ENCODE measurements at regions not wholly inside any gene's neighbourhood (a gene's known extent, or its start where the extent isn't known, plus 50 kb on each side); places are given as distances from the start of the nearest gene placed in this dataset.
"Not testable (repeated sequence)": the region's sequence is repeated elsewhere in the genome, so short reads cannot be mapped to it uniquely, and the experiment has no call there.

DNA sequence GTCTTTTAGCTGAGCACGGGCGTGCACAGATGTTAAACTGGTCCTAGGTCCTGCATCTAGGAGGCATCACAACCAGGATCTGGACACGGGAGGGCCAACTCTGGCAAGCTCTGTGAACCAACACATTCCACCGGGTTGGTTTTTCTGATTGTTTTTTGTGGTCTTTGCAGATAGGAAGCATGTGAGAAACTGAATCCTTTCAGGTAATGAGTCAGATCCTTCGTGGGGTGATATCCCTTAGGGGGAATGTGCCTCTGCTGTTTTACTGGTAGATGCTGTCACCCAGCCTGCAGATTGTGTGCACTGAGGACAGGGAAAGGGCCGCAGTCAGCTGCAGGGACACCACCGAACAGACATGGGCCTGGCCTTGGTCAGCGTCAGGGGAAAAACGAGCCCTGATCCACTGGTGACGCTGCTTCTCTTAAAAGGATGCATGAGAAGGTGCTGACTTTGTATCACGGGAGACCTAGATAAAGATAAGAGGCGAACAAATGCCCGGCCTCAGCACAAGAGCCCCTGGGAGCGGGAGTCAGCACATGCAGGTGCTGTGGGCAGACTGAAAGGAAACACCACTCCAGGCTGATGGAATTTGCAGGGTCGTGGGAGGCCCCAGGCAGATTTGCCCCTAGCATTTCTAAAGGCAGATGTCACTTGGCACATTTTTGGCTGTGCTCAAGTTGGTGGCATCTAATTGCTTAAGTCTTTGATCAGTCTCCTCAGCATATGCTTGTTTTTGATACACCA is 51.1 kb downstream of the DOP1B start:
- in situ Hi-C loops (cut with MboI; ENCODE audit: low sequenced_read_pairs), result no loop called here

DNA sequence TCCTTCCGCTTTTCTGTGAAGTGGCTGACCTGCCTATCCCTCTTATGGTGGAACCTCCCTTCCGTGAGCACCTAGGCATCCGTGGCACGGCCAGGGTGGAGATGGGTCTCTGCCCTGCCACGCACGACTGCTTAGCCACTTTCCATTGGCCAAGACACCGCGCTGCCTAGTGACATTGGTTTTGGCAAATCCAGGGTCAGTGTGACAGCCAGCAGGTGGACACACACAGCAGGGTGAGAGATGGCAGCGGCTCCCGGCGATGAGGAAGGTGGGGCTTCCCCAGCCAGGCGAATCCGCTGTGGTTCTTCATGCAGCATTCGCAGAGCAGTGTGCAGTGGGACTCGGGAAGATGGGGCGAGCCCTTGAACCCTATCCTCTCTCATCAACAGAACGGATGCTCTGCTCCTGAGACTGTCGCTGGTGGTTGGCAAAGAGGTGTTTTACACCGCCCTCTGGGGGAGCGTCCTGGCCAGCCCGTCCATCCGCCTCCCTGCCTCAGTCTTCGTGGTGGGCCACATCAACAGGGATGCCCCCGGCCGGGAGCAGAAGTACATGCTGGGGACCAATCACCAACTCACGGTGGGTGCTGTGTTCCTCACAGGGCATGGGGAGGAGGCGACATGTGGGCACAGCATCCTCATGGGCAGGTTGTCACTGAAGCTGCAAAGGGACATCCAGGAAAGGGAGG is 51.8 kb downstream of the DOP1B start:
- in situ Hi-C loops (cut with MboI; ENCODE audit: low sequenced_read_pairs), result no loop called here

DNA sequence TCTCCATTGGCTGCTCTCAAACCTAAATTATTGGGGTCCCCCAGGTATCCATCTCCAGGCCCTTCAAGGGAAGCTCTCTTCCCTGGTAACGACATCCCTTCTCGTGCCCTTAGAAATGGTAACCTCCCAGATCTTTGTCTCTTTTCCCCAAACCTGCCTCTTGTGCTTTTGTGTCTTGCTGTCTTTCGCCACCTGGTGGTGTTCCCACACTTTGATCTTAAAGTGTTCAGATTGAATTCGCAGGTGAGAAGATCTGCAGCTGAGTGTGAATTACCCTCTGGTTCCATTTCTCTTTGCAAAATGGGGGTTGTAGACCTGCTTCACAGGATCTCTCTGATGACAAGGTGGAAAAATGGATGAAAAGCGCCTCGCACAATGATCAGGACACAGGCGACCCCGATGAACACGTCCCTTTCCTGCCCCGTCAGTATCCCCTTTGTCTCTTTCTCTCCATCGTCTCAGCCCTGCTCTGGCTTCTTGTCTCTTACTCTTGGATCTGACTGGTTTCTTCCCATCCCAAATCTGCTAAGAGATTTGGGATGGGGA is 53.1 kb downstream of the DOP1B start:
- in situ Hi-C loops (cut with MboI; ENCODE audit: low sequenced_read_pairs), result loop anchor here (10.0 kb wide), 1 partner anchor 65 kb away; no protein-coding TSS in a partner anchor

DNA sequence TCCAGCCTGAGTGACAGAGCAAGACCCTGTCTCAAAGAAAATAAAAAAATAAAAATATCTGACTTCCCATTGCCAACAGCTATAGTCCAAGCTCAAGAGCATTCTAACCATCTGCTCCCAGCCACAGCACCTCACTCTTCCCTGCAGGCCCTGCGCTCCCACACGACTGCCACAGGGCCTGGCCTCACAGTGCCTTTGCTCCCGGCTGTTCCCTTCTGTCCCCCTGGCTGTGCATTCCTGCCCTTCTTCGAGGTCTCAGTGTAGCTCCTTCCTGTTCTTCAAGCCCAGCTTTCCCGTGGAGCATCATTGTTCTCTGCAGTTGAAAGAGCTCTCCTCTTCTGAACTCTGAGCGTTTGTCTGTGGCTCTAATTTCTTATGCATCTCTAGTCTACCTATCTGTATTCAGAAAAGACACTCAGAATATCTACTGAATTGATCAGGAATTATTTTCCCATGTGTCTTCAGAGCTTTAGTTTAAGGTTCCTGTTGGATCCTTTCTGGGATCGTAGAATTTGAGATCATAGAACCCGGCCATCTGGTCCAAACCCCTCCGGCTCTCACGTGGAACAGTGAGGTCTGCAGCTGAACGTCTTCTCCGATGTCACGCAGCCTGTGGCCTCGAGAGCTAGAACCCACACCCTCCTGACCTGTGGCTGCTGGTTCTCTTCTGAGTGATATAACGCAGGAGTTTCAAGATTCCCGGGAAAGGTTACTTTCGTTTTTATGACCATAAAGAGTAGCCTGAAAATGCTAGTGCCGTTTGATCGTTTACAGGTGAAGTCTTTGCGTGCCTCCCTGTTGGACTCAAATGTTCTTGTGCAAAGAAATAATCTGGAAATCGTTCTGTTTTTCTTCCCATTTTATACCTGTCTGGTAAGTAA is 54.4 kb downstream of the DOP1B start:
- in situ Hi-C loops (cut with MboI; ENCODE audit: low sequenced_read_pairs), result loop anchor here (10.0 kb wide), 1 partner anchor 66 kb away; no protein-coding TSS in a partner anchor

DNA sequence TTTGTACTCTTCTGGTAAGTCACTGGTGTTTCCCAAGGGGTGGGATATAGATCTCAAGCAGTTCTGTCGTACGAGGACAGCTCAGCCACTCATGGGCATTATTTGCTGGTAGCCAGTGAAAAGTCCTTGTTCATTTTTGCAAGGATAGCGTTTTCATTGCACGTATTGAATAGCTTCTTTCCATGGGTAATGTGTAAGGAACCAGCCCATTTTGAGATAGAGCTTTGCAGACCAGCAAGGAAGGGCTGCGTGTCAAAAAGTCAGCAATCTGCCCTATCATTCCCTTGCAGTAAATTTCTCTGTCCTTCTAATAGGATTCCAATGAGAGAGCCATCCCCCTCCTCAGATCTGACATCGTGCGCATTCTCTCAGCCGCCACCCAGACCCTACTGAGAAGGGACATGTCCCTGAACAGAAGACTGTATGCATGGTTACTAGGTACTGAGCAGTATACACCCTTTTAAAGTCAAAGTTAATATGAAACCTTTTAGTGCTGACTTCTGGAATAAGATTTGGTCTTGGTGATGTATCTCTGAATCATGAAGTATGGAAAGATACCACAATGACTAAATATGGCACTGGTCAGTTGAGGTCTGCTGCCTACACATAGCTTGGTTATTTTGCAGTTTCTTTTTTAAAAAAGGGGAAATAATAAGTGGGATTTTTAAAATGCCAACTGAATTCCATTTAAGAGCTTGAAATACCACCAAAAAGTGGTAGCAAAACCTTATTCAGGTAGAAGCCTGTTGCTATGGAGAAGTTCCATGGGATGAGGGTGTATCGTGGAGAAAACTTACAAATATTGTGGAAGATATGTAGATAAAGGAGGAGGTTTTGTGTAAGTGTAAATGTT is 55.3 kb downstream of the DOP1B start:
- in situ Hi-C loops (cut with MboI; ENCODE audit: low sequenced_read_pairs), result loop anchor here (10.0 kb wide), 1 partner anchor 67 kb away; no protein-coding TSS in a partner anchor

DNA sequence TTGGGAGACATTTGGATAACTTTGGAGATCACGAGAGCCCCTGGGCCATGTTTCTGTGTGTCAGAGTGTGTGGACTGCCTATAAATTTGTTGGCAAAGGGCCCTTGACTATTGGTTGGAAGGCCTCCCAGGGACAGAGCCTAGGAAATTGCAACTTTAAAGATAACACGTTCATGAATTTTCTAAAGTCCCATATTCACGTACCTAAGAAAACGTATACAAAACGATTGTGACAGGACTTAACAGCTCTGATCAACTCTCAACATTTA is 55.8 kb downstream of the DOP1B start:
- in situ Hi-C loops (cut with MboI; ENCODE audit: low sequenced_read_pairs), result loop anchor here (10.0 kb wide), 1 partner anchor 68 kb away; no protein-coding TSS in a partner anchor

DNA sequence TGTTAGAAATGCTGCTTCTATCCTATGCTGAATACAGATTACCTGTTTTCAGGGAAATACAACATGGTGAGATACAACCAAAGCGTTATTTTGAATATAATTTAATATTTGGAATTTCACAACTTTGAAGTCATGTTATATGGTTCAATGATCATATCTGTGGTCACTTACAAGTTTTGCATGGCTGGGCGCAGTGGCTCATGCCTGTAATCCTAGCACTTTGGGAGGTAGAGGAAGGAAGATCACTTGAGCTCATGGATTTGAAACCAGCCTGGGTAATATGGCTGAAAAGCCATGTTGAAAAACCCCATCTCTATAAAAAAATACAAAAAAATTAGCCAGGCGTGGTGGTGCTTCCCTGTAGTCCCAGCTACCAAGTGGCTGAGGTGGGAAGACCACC is 57.9 kb downstream of the DOP1B start:
- in situ Hi-C loops (cut with MboI; ENCODE audit: low sequenced_read_pairs), result loop anchor here (10.0 kb wide), 1 partner anchor 70 kb away; no protein-coding TSS in a partner anchor

DNA sequence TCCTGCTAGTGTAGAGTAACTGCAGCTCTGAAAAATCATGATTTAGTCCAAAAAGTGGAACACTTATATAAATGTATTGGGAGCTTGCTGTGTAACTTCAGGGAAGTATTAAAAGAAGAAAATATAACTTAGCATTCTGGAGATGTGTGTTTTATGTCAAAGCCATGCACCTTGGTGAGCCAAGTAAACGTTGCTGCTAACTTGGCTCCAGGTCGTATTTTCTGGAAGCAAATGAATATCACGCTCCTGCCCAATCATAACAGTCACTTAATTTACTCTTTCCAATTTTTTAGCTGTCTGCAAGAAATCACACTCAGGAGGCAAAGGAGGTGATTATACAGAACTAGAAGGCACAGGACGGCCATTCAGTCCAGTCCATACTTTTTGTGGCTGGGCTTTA is 61.1 kb downstream of the DOP1B start:
- in situ Hi-C loops (cut with MboI; ENCODE audit: low sequenced_read_pairs), result loop anchor here (10.0 kb wide), 1 partner anchor 73 kb away; no protein-coding TSS in a partner anchor

DNA sequence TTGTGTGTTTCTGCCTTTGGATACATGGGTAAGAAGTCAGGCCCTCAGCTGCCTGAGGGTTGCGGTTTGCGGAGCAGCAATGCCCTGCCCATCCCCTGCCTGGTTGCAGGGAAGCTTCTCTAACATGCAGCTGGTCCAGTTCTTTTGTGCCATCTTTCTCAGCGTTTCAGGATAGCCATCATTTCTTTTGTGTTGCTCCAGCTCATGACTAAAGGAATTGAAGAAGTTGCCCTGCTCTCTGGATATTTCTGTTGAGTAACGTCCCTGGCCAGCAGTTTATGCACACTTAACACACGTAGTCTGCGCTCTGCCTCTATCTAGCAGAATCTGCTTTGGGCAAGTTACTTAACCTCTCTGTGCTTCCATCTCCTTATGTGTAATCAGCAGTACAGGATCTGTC is 62.1 kb downstream of the DOP1B start:
- in situ Hi-C loops (cut with MboI; ENCODE audit: low sequenced_read_pairs), result loop anchor here (10.0 kb wide), 1 partner anchor 74 kb away; no protein-coding TSS in a partner anchor

DNA sequence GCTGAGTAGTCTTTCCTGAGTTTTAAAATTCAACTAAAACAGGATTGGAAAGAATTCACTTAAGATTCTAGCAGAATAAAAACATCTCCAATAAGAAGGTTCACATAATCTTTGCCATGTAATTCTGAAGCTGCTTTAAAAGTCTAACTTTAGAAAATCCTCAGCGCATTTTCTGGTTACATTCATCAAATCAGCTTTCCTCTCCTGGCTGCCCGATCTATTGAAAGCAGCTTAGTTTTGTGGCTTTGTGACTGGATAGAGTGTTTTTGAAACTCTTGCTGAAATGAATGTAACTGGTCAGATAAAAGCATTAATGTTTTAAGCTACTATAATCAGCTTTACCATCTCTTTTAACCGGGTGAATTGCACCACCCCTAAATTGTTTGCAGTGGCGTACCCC is 66.8 kb downstream of the DOP1B start:
- in situ Hi-C loops (cut with MboI; ENCODE audit: low sequenced_read_pairs), result no loop called here

DNA sequence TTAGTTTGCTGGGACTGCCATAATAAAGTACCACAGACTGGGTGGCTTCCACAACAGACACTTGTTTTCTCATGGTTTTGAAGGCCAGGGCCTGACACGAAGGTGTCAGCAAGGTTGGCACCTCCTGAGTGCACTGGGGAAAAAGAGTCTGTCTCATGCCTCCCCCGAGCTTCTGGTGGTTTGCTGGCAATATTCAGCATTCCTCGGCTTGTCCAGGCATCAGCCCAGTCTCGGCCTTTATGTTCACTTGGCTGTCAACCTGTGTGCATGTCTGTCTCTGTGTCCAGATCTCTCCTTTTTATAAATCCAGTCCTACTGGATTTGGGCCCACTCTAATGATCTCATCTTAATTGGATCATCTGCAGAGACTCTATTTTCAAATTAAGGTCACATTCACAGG is 72.6 kb downstream of the DOP1B start:
- in situ Hi-C loops (cut with MboI; ENCODE audit: low sequenced_read_pairs), result no loop called here

DNA sequence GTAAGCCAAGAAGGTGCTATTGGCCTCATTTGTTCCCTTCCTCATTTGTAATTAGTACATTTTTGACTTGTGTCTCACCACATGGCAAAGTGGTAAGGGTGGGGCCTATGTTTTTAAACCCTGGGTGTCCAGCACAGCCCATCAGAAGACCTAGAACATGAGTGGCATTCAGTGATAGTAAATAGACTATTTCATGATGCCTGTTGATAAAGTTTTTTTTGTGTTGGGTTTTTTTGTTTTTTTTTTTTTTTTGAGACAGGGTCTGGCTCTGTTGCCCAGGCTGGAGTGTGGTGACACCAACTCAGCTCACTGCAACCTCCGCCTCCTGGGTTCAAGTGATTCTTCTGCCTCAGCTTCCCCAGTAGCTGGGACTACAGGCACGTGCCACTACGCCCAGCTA is 74.8 kb downstream of the DOP1B start:
- in situ Hi-C loops (cut with MboI; ENCODE audit: low sequenced_read_pairs), result not testable (repeated sequence)

DNA sequence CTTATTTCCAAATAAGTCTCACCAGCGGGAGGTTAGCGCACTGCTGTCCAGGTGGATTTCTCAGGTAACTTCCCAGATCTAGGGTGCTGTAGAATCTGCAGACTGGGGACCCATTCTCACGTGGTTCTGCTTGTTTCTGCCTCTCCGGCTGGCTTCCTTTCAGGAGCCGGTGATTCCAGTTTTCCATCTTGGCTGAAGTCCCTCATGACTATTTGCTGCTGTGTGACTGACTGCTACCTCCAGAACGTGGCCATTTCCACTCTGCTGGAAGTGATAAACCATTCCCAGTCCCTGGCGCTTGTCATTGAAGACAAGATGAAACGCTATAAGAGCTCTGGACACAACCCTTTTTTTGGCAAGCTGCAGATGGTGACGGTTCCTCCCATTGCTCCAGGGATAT is 76.0 kb downstream of the DOP1B start:
- in situ Hi-C loops (cut with MboI; ENCODE audit: low sequenced_read_pairs), result no loop called here

DNA sequence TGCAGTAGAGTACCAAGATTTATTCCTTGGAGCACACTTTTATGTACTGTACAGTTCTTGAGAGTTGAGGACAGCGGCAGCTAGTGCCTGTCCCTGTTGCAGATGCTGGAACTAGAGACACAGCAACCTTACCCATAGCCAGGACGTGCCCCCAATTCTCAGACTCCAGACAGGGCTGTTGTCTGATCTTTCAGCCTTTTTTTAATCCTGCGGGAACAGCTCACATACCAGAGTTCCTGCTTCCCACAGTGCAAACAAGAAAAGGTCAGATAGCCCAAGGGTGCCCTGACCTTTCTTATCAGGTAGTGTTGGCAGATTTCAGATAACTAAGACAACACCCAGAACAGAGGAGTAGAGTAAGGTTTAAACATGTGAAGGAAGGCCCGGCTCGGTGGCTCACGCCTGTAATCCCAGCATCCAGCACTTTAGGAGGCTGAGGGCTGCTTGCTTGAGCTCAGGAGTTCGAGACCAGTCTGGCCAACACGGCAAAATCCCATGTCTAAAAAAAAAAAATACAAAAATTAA is 78.5 kb downstream of the DOP1B start:
- in situ Hi-C loops (cut with MboI; ENCODE audit: low sequenced_read_pairs), result no loop called here

DNA sequence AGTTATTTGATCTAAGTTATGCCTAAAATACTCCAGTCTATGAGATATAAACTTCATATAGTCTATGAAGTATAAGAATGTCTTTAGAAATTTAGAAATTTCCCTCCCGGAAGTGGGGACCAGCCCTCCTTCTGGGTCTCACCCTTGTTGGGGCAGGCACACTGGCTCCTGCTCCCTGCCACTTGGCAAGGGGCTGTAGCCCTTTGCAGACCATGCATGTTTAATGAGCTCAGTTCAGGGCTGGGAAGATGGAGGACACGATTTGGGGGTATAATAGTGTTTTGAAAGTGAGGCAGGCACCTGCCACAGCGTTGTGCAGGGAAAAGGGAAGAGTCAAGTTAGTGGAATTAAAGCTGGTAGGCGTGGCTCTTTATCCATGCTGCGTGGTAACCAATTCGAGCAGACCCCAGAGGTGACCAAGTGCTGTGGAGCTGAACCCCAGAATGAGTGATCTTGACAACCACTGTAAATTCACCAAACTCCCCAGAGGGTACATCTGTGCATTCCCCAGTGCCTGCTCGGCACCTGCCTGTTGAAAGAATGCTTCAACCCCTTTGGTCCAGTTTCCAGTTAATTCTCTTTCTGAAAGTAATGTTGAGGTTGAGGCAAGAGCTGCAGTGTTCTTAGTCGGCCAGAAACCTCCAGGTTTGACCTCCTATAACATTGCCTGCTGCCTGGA is 79.6 kb downstream of the DOP1B start:
- in situ Hi-C loops (cut with MboI; ENCODE audit: low sequenced_read_pairs), result no loop called here

DNA sequence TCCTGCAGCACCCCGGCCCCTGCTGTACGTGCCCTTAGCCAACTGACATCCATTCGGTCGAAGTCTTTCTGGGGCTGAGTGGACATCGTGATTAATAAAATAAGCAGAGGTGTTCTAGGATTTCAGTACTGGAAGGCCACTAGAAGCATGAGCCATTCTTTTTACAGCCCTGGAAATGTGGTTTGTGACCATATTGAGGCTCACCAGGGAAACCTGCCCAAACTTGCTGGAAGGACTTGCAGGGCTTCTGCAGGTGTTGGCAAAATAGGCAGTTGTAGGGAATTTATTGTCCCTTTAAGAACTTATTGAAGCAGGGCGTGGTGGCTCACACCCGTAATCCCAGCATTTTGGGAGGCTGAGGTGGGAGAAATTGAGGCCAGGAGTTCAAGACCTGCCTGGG is 80.8 kb downstream of the DOP1B start:
- in situ Hi-C loops (cut with MboI; ENCODE audit: low sequenced_read_pairs), result no loop called here

DNA sequence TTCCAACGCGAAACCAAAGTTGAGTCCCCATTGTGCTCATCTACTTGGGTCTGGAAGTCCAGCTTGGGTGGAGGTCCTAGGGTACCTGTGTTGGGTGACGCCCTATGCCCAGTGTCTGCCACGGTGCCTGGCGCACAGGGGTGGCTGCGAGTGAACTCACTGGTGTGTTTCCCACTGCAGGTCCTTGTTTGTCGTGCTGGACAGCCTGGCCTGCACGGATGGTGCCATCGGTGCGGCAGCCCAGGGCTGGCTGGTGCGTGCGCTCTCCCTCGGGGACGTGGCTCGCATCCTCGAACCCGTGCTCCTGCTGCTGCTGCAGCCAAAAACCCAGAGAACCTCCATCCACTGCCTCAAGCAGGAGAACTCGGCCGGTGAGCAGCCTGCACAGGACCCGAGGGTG is 80.4 kb upstream of the MORC3 start:
- in situ Hi-C loops (cut with MboI; ENCODE audit: low sequenced_read_pairs), result no loop called here

DNA sequence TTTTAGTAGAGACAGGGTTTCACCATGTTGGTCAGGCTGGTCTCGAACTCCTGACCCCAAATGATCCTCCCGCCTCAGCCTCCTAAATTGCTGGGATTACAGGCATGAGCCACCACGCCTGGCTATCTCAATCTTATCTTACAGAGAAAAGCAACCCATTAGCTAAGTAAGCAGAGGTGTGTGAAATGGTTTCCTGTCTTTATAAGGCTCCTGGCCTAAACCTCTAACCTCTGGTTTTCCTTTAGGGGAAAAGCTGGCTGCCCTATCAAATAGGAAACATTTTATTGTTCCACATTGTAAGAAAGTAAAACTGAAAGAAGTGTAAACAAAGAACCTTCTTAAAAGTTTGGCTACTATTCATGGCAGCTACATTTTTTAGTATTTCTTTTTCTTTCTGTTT is 78.3 kb upstream of the MORC3 start:
- in situ Hi-C loops (cut with MboI; ENCODE audit: low sequenced_read_pairs), result no loop called here

DNA sequence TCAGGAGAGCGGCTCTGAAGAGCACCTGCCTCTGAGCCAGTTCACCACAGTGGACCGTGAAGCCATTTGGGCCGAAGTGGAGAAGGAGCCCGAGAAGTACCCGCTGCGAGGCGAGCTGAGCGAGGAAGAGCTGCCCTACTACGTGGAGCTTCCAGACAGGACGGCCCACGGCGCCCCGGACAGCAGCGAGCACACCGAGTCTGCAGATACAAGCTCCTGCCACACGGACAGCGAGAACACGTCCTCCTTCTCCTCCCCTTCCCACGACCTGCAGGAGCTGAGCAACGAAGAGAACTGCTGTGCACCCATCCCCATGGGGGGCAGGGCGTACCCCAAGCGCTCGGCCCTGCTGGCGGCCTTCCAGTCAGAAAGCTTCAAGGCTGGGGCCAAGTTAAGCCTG is 74.9 kb upstream of the MORC3 start:
- in situ Hi-C loops (cut with MboI; ENCODE audit: low sequenced_read_pairs), result no loop called here

Measured in HL-60/S4 treated with retinoic acid at 250 ng/mL for 4 days and 3 days (cell line).